ENCODE measurements at regions not wholly inside any gene's neighbourhood (a gene's known extent, or its start where the extent isn't known, plus 50 kb on each side); places are given as distances from the start of the nearest gene placed in this dataset.

DNA sequence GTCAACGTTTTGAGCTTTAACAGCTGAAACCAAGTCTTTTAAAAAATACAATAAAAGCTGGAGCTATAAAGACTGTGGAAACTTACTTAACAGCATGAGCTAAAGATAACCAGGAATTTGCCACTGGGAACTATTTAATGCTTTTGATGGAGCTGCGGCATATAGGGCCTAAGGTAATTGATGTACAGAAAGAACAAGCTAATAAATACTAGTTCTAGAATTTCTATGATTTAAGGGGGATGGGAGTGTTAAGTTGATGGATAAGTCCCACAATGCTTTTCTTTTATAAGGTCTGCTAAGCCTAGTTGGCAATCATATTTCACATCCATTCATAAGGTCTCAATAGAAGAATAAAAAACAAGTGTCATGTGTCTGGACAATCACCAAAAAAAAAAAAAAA lies 334.0 kb upstream of the DMAC1 start:
- no peaks in the 10 kb centered on the region for H3K36me3 Mint-ChIP-seq (ENCODE audit: insufficient read depth, unreplicated experiment)
- CTCF ChIA-PET, result no interaction called here
- no peaks in the 10 kb centered on the region for H3K27me3 Mint-ChIP-seq (ENCODE audit: unreplicated experiment)
- DNase-seq, result no peak
- H3K27ac Mint-ChIP-seq (ENCODE audit: unreplicated experiment), result no peak overlapping the region
- peaks cover 2% of the 10 kb centered on the region for H3K9me3 Mint-ChIP-seq (ENCODE audit: low read depth, unreplicated experiment)
- intact Hi-C loops (cut with micrococcal nuclease; ENCODE audit: unreplicated experiment), result no loop called here
- no TSS peak for BruUV-seq (replicated peaks)
- H3K4me3 Mint-ChIP-seq (ENCODE audit: low read depth, unreplicated experiment), result no peak overlapping the region
- TF ChIP-seq, protein P1, sequence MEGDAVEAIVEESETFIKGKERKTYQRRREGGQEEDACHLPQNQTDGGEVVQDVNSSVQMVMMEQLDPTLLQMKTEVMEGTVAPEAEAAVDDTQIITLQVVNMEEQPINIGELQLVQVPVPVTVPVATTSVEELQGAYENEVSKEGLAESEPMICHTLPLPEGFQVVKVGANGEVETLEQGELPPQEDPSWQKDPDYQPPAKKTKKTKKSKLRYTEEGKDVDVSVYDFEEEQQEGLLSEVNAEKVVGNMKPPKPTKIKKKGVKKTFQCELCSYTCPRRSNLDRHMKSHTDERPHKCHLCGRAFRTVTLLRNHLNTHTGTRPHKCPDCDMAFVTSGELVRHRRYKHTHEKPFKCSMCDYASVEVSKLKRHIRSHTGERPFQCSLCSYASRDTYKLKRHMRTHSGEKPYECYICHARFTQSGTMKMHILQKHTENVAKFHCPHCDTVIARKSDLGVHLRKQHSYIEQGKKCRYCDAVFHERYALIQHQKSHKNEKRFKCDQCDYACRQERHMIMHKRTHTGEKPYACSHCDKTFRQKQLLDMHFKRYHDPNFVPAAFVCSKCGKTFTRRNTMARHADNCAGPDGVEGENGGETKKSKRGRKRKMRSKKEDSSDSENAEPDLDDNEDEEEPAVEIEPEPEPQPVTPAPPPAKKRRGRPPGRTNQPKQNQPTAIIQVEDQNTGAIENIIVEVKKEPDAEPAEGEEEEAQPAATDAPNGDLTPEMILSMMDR (IDR thresholded peaks at IDR 0.05; ENCODE audit: unreplicated experiment), result no peak
- H3K4me1 Mint-ChIP-seq (ENCODE audit: low read depth, unreplicated experiment), result no peaks in the 10 kb centered on the region

- no peak for DNase-seq
- intact Hi-C loops (cut with micrococcal nuclease; ENCODE audit: unreplicated experiment), result no loop called here
- no peak overlapping the region for H3K27ac Mint-ChIP-seq (ENCODE audit: unreplicated experiment)
These were observed 316.0 kb upstream of the DMAC1 start for GRCh38 chr9:8115570-8115969.

DNA sequence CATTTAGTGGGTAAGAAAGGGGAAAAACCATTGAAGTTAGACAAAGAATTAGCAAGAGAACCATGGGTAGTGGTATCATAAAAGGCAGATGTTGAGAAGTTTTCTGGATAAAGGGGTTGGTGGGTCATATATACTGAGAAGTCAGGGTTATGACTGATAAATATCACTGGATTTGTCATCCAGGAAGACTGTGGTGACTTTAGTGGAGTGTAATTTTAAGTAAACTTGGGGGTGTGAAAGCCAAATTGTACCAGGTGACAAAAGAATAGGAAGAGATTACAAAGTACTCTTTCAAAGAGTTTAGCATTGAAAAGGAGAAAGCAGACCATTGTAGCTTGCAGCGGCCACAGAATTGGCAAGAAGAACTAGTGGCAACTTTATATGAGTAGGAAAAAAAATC lies 315.2 kb upstream of the DMAC1 start:
- Mint-ChIP-seq H3K9me3 (ENCODE audit: low read depth, unreplicated experiment) (peaks cover 13% of the 10 kb centered on the region), H3K27me3 (ENCODE audit: unreplicated experiment) (no peaks in the 10 kb centered on the region), H3K27ac (ENCODE audit: unreplicated experiment) (no peak overlapping the region), H3K4me3 (ENCODE audit: low read depth, unreplicated experiment) (no peak overlapping the region), H3K36me3 (ENCODE audit: insufficient read depth, unreplicated experiment) (no peaks in the 10 kb centered on the region), H3K4me1 (ENCODE audit: low read depth, unreplicated experiment) (no peaks in the 10 kb centered on the region)
- no peak for DNase-seq
- BruUV-seq (replicated peaks), result no TSS peak
- TF ChIP-seq, protein P1 (IDR thresholded peaks at IDR 0.05; ENCODE audit: unreplicated experiment), result no peak
- CTCF ChIA-PET, result no interaction called here
- intact Hi-C loops (cut with micrococcal nuclease; ENCODE audit: unreplicated experiment), result no loop called here

More at GRCh38 chr9:8115570-8115969, 316.0 kb upstream of the DMAC1 start:
- no peaks in the 10 kb centered on the region for H3K27me3 Mint-ChIP-seq (ENCODE audit: unreplicated experiment)
- H3K9me3 Mint-ChIP-seq (ENCODE audit: low read depth, unreplicated experiment), result peaks cover 13% of the 10 kb centered on the region
- TF ChIP-seq, protein P1 (IDR thresholded peaks at IDR 0.05; ENCODE audit: unreplicated experiment), result no peak
- no TSS peak for BruUV-seq (replicated peaks)
- H3K4me1 Mint-ChIP-seq (ENCODE audit: low read depth, unreplicated experiment), result no peaks in the 10 kb centered on the region
- CTCF ChIA-PET, result no interaction called here
- H3K36me3 Mint-ChIP-seq (ENCODE audit: insufficient read depth, unreplicated experiment), result no peaks in the 10 kb centered on the region
- no peak overlapping the region for H3K4me3 Mint-ChIP-seq (ENCODE audit: low read depth, unreplicated experiment)

- DNase-seq, result no peak
- TF ChIP-seq, protein P1 (IDR thresholded peaks at IDR 0.05; ENCODE audit: unreplicated experiment), result no peak
- BruUV-seq (replicated peaks), result no TSS peak
- CTCF ChIA-PET, result interaction anchor here (0.5 kb wide), 1 partner anchor 1328 kb away, joined by 6 read pairs; no protein-coding TSS in a partner anchor
- no peaks in the 10 kb centered on the region for H3K27me3 Mint-ChIP-seq (ENCODE audit: unreplicated experiment)
- H3K36me3 Mint-ChIP-seq (ENCODE audit: insufficient read depth, unreplicated experiment), result no peaks in the 10 kb centered on the region
- no peak overlapping the region for H3K4me3 Mint-ChIP-seq (ENCODE audit: low read depth, unreplicated experiment)
- H3K4me1 Mint-ChIP-seq (ENCODE audit: low read depth, unreplicated experiment), result no peaks in the 10 kb centered on the region
- no peak overlapping the region for H3K27ac Mint-ChIP-seq (ENCODE audit: unreplicated experiment)
- peaks cover 7% of the 10 kb centered on the region for H3K9me3 Mint-ChIP-seq (ENCODE audit: low read depth, unreplicated experiment)
- intact Hi-C loops (cut with micrococcal nuclease; ENCODE audit: unreplicated experiment), result no loop called here
These were observed 306.8 kb upstream of the DMAC1 start for GRCh38 chr9:8106362-8106761.

Measured in Calu3 (cell line).